ENCODE measurements at regions not wholly inside any gene's neighbourhood (a gene's known extent, or its start where the extent isn't known, plus 50 kb on each side); places are given as distances from the start of the nearest gene placed in this dataset.
"Not testable (repeated sequence)": the region's sequence is repeated elsewhere in the genome, so short reads cannot be mapped to it uniquely, and the experiment has no call there.

DNA sequence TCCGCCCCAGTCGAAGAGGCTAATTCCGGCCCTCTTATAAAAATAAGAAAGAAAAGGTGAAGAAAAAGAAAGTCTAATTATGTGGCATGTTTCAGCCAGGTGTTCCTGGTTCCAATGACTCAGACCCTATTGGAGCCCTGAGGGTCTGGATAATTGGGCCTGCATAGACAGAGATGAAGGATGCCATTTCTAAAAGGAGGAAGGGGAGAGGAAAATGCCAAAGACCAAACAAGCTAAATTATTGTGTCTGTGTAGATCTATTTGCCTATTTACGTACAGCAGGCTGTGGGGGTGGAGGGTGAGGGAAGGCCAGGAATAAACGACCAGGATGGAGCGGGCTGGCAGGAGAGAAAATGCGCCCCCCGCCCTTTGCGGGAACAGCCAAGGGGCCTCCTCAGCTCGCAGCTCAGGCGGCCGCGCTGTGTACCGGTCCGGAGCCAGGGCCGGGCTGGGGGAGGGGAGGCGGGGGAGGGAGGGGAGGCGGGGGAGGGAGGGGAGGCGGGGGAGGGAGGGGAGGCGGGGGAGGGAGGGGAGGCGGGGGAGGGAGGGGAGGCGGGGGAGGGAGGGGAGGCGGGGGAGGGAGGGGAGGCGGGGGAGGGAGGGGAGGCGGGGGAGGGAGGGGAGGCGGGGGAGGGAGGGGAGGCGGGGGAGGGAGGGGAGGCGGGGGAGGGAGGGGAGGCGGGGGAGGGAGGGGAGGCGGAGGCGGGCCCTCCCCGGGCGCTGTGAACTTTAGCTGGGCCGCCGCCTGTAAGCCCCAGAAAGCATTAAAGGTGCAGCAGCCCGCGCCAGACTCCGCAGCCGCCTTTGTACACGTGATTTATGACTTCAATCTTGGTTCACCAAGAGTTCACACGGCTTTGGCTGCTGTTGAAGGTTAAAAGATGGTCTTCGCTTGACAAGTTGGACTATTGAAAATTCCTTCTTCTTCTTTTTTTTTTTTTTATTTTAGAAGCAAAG lies 113.0 kb upstream of the FOXD4L5 start:
- TF ChIP-seq, protein P1, sequence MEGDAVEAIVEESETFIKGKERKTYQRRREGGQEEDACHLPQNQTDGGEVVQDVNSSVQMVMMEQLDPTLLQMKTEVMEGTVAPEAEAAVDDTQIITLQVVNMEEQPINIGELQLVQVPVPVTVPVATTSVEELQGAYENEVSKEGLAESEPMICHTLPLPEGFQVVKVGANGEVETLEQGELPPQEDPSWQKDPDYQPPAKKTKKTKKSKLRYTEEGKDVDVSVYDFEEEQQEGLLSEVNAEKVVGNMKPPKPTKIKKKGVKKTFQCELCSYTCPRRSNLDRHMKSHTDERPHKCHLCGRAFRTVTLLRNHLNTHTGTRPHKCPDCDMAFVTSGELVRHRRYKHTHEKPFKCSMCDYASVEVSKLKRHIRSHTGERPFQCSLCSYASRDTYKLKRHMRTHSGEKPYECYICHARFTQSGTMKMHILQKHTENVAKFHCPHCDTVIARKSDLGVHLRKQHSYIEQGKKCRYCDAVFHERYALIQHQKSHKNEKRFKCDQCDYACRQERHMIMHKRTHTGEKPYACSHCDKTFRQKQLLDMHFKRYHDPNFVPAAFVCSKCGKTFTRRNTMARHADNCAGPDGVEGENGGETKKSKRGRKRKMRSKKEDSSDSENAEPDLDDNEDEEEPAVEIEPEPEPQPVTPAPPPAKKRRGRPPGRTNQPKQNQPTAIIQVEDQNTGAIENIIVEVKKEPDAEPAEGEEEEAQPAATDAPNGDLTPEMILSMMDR (IDR thresholded peaks at IDR 0.05) = not testable (repeated sequence)
- not testable (repeated sequence) for TF ChIP-seq EZH2 (IDR thresholded peaks at IDR 0.05; ENCODE audit: borderline replicate concordance, insufficient read depth, low read depth, low read length, poor library complexity, severe bottlenecking)

All from B cell (primary cell).